Heart left ventricle (tissue), 16 donors: ENCODE measurements at regions not wholly inside any gene's neighbourhood (a gene's known extent, or its start where the extent isn't known, plus 50 kb on each side); places are given as distances from the start of the nearest gene placed in this dataset.

ENCODE experiments used
- ATAC-seq, 4 donors: fragments of 200-7000 bp; cut with Tn5 transposase; one replicate each; pipeline ENCODE4 v1.9.1; 2020 to 2022; ENCODE audit warnings: moderate library complexity in 4 of 4, mild to moderate bottlenecking in 3 of 4, moderate number of reproducible peaks in 1 of 4
- DNase-seq, 5 donors: peaks; one replicate each; pipeline ENCODE4 v3.0.0-alpha.2; 2020
- H3K27ac ChIP-seq, 12 donors: fragments of 200-600 bp; sonication (generic) in 4 of 12; one replicate each; pipeline versions ENCODE4 v1.5.0 to v1.8.0; 2016 to 2022; ENCODE audit warnings: mild to moderate bottlenecking in 2 of 12
- H3K27me3 ChIP-seq, 9 donors: fragments of 200-600 bp; sonication (generic) in 2 of 9; one replicate each; pipeline versions ENCODE4 v1.5.1 to v1.8.0; 2016 to 2022; ENCODE audit warnings: mild to moderate bottlenecking in 3 of 9
- H3K36me3 ChIP-seq, 9 donors: fragments of 200-600 bp; sonication (generic) in 2 of 9; one replicate each; pipeline versions ENCODE4 v1.5.0 to v1.8.0; 2018 to 2022; ENCODE audit warnings: mild to moderate bottlenecking in 2 of 9
- H3K4me1 ChIP-seq, 12 donors: fragments of 200-600 bp; sonication (generic) in 4 of 12; one replicate each; pipeline versions ENCODE4 v1.5.0 to v1.8.0; 2016 to 2022; ENCODE audit warnings: mild to moderate bottlenecking in 3 of 12
- H3K4me3 ChIP-seq, 12 donors: fragments of 200-600 bp; sonication (generic) in 4 of 12; one replicate each; pipeline versions ENCODE4 v1.5.0 to v1.8.0; 2017 to 2022; ENCODE audit warnings: mild to moderate bottlenecking in 9 of 12, moderate library complexity in 4 of 12
- H3K9me3 ChIP-seq, 12 donors: fragments of 200-600 bp; sonication (generic) in 4 of 12; one replicate each; pipeline versions ENCODE4 v1.5.0 to v1.8.0; 2016 to 2022; ENCODE audit warnings: mild to moderate bottlenecking in 1 of 12
- CTCF ChIP-seq, 12 donors: fragments of 200-600 bp; sonication (generic) in 4 of 12; IDR thresholded peaks; one replicate each; pipeline versions ENCODE4 v1.5.0 to v1.8.0; 2018 to 2022; ENCODE audit warnings: antibody characterized with exemption in 12 of 12, mild to moderate bottlenecking in 5 of 12
- POLR2A ChIP-seq, 2 donors: fragments of 450-650 bp; IDR thresholded peaks; one replicate each; pipeline ENCODE4 v1.6.1; 2017; ENCODE audit warnings: antibody characterized with exemption in 2 of 2, mild to moderate bottlenecking in 2 of 2, moderate library complexity in 2 of 2
- WGBS, 4 donors: extraction: QIAGEN DNeasy Blood & Tissue Kit in 2 of 4; methylation state at CpG; one replicate each; pipeline versions ENCODE4 v1.1.5 to v1.1.7; 2013 to 2018; 5-methylcytosine and 5-hydroxymethylcytosine counted together
- intact Hi-C, 10 donors: fragments of 100-400 bp; cut with DNase I; formaldehyde crosslinking; loops; one replicate each; pipeline versions ENCODE4 v1.11.1 to v1.14.2; 2022
- donor health status: ischemic (EF 13 %, LVEDD 7.1; RV severe dilation, severe dysfunction).
- donor health status: healthy with polysubstance abuse.
- donor health status: DM: no; HTN: yes; CAD: no.
- donor health status: DM: no; HTN: no; CAD: no.
- donor health status: ischemic (EF 25% LVEDD 6.9; RV normal size, moderate dysfunction).
- donor health status: ischemic (EF 25% LVEDD 5.7; RV mildly dilated, moderate dysfunction).
- donor health status: healthy.
- donor health status: DM: yes; HTN: yes; CAD: no.
- donor health status: ischemic (EF 35%, LVEDD 5.7; RV mildly dilated, moderate dysfunction).
- donor health status: nonischemic (EF 11% LVEDD 7.7; RV severe dilation, severe dysfunction).
- donor health status: DM: yes; HTN: yes; CAD: no.
- donor health status: PGD.
- donor health status: ischemic (EF 29% LVEDD 5.4; RV normal size, mild dysfunction).
- donor health status: nonischemic (EF 23%, LVEDD 6.1; RV moderate dilation, normal function).

- TF ChIP-seq POLR2A (IDR thresholded peaks at IDR 0.05) (no peak), CTCF (IDR thresholded peaks at IDR 0.05) (no peak)
- no peak overlapping the region for H3K4me3 ChIP-seq
- ATAC-seq (no peak), DNase-seq (no peak)
- H3K9me3 ChIP-seq, result no peaks in the 10 kb centered on the region
- H3K27ac ChIP-seq, result no peak overlapping the region
- WGBS, 4 donors, result 35 to 51% (median 42%) methylated on average over 2 of the region's 2 CpGs
- H3K4me1 ChIP-seq, result peaks cover 0 to 23% (median 5%) of the 10 kb centered on the region in 12 donors
- H3K36me3 ChIP-seq, result no peaks in the 10 kb centered on the region
- peaks cover 14 to 37% (median 27%) of the 10 kb centered on the region in 9 donors for H3K27me3 ChIP-seq
- intact Hi-C loops, result no loop called here
These were observed 196.3 kb downstream of the BUD13 start for GRCh38 chr11:116576526-116576925.

- ATAC-seq (no peak), DNase-seq (no peak)
- intact Hi-C loops, result no loop called here
- Histone ChIP-seq H3K27ac (no peak overlapping the region), H3K4me1 (peaks cover 0 to 14% (median 5%) of the 10 kb centered on the region in 12 donors), H3K4me3 (no peak overlapping the region), H3K27me3 (peaks cover 0 to 8% (median 0%) of the 10 kb centered on the region in 9 donors), H3K9me3 (no peaks in the 10 kb centered on the region), H3K36me3 (no peaks in the 10 kb centered on the region)
- TF ChIP-seq CTCF (IDR thresholded peaks at IDR 0.05) (no peak), POLR2A (IDR thresholded peaks at IDR 0.05) (no peak)
- WGBS, 4 donors, result 80 to 82% (median 80%) methylated on average over 9 of the region's 9 CpGs
These were observed 205.0 kb downstream of the BUD13 start for GRCh38 chr11:116567721-116568242.

- WGBS, 4 donors, result 53 to 70% (median 63%) methylated on average over 6 of the region's 6 CpGs
- Histone ChIP-seq H3K36me3 (no peaks in the 10 kb centered on the region), H3K27me3 (no peaks in the 10 kb centered on the region), H3K9me3 (no peaks in the 10 kb centered on the region), H3K4me3 (no peak overlapping the region), H3K4me1 (peaks cover 0 to 17% (median 5%) of the 10 kb centered on the region in 12 donors), H3K27ac (peak overlapping the region in 1 of 12 donors; percentile 49)
- intact Hi-C loops, result no loop called here
- no peak for TF ChIP-seq POLR2A (IDR thresholded peaks at IDR 0.05)
- no peak for TF ChIP-seq CTCF (IDR thresholded peaks at IDR 0.05)
- no peak for DNase-seq
- peak in 1 of 4 donors; percentile 20 for ATAC-seq
These were observed 209.1 kb downstream of the BUD13 start for GRCh38 chr11:116563712-116564047.

- no peaks in the 10 kb centered on the region for H3K9me3 ChIP-seq
- no peak overlapping the region for H3K4me3 ChIP-seq
- H3K4me1 ChIP-seq, result peaks cover 0 to 17% (median 5%) of the 10 kb centered on the region in 12 donors
- no peaks in the 10 kb centered on the region for H3K27me3 ChIP-seq
- DNase-seq (peak in 1 of 5 donors; percentile 29), ATAC-seq (peak; percentile 70 to 93 (median 88))
- intact Hi-C loops, result no loop called here
- 31 to 36% (median 34%) methylated on average over 8 to 10 of the region's 10 CpGs for WGBS, 4 donors
- peak overlapping the region in 3 of 12 donors; percentile 24 to 49 (median 29) for H3K27ac ChIP-seq
- no peaks in the 10 kb centered on the region for H3K36me3 ChIP-seq
- TF ChIP-seq POLR2A (IDR thresholded peaks at IDR 0.05), result no peak
- no peak for TF ChIP-seq CTCF (IDR thresholded peaks at IDR 0.05)
These were observed 209.6 kb downstream of the BUD13 start for GRCh38 chr11:116563028-116563711.
